Calu3 (cell line): ENCODE measurements at regions not wholly inside any gene's neighbourhood (a gene's known extent, or its start where the extent isn't known, plus 50 kb on each side); places are given as distances from the start of the nearest gene placed in this dataset.

ENCODE experiments used
- BruUV-seq: library from RNA; stranded (reverse); fragments of 400-500 nt; replicated peaks from 2 replicates; lab custom pipeline; 2021; lab: Mats Ljungman, UMichigan
- CTCF ChIA-PET: fragments of 300-600 bp; sonication (Branson Sonifier 250); formaldehyde crosslinking; loops from one replicate; lab custom pipeline; 2022; ENCODE audit warnings: antibody characterized with exemption; lab: Charles Lee
- DNase-seq: peaks from one replicate; pipeline ENCODE4 v3.0.0; 2022
- H3K27ac Mint-ChIP-seq: one replicate; pipeline ENCODE4 v1.8.0; 2022; ENCODE audit warnings: mixed read lengths; ENCODE audit not compliant: unreplicated experiment
- H3K27me3 Mint-ChIP-seq: one replicate; pipeline ENCODE4 v1.8.0; 2022; ENCODE audit warnings: mixed read lengths; ENCODE audit not compliant: unreplicated experiment
- H3K36me3 Mint-ChIP-seq: one replicate; pipeline ENCODE4 v1.8.0; 2022; ENCODE audit warnings: mild to moderate bottlenecking, moderate library complexity, mixed read lengths; ENCODE audit not compliant: insufficient read depth, unreplicated experiment
- H3K4me1 Mint-ChIP-seq: one replicate; pipeline ENCODE4 v1.8.0; 2022; ENCODE audit warnings: mild to moderate bottlenecking, low read depth, mixed read lengths; ENCODE audit not compliant: unreplicated experiment
- H3K4me3 Mint-ChIP-seq: one replicate; pipeline ENCODE4 v1.8.0; 2022; ENCODE audit warnings: mild to moderate bottlenecking, low read depth, moderate library complexity, mixed read lengths; ENCODE audit not compliant: unreplicated experiment
- H3K9me3 Mint-ChIP-seq: one replicate; pipeline ENCODE4 v1.8.0; 2022; ENCODE audit warnings: low read depth, mixed read lengths; ENCODE audit not compliant: unreplicated experiment
- CTCF ChIP-seq: fragments of 200-600 bp; IDR thresholded peaks from one replicate; pipeline ENCODE4 v1.8.0; 2022; ENCODE audit warnings: antibody characterized with exemption; ENCODE audit not compliant: unreplicated experiment
- intact Hi-C: fragments of 100-400 bp; cut with micrococcal nuclease; formaldehyde crosslinking; loops from one replicate; pipeline ENCODE4 v1.10.0; 2022; ENCODE audit not compliant: unreplicated experiment

- CTCF ChIA-PET, result no interaction called here
- Mint-ChIP-seq H3K36me3 (no peaks in the 10 kb centered on the region), H3K4me1 (no peaks in the 10 kb centered on the region), H3K9me3 (no peaks in the 10 kb centered on the region), H3K4me3 (no peak overlapping the region), H3K27me3 (no peaks in the 10 kb centered on the region), H3K27ac (no peak overlapping the region)
- no TSS peak for BruUV-seq
- intact Hi-C loops, result no loop called here
- no peak for TF ChIP-seq CTCF
- DNase-seq, result no peak
These were observed 132.2 kb downstream of the DLEU7 start for GRCh38 chr13:50711131-50711815.

GRCh38 chr13:50711996-50712395 lies 131.5 kb downstream of the DLEU7 start:
- H3K4me3 Mint-ChIP-seq, result no peak overlapping the region
- no peaks in the 10 kb centered on the region for H3K9me3 Mint-ChIP-seq
- H3K27me3 Mint-ChIP-seq, result no peaks in the 10 kb centered on the region
- intact Hi-C loops, result no loop called here
- H3K27ac Mint-ChIP-seq, result no peak overlapping the region
- no peaks in the 10 kb centered on the region for H3K4me1 Mint-ChIP-seq
- no TSS peak for BruUV-seq
- no peak for DNase-seq
- TF ChIP-seq CTCF, result no peak
- CTCF ChIA-PET, result no interaction called here
- H3K36me3 Mint-ChIP-seq, result no peaks in the 10 kb centered on the region

- H3K4me3 Mint-ChIP-seq, result no peak overlapping the region
- no TSS peak for BruUV-seq
- DNase-seq, result no peak
- TF ChIP-seq CTCF, result no peak
- H3K27me3 Mint-ChIP-seq, result no peaks in the 10 kb centered on the region
- no peak overlapping the region for H3K27ac Mint-ChIP-seq
- intact Hi-C loops, result no loop called here
- no peaks in the 10 kb centered on the region for H3K4me1 Mint-ChIP-seq
- H3K9me3 Mint-ChIP-seq, result no peaks in the 10 kb centered on the region
- CTCF ChIA-PET, result no interaction called here
- no peaks in the 10 kb centered on the region for H3K36me3 Mint-ChIP-seq
These were observed 131.0 kb downstream of the DLEU7 start for GRCh38 chr13:50712456-50712855.

GRCh38 chr13:50712881-50713280 lies 130.6 kb downstream of the DLEU7 start:
- no peak overlapping the region for H3K27ac Mint-ChIP-seq
- H3K4me3 Mint-ChIP-seq, result no peak overlapping the region
- intact Hi-C loops, result no loop called here
- no peaks in the 10 kb centered on the region for H3K27me3 Mint-ChIP-seq
- DNase-seq, result no peak
- no TSS peak for BruUV-seq
- CTCF ChIA-PET, result no interaction called here
- H3K4me1 Mint-ChIP-seq, result no peaks in the 10 kb centered on the region
- H3K9me3 Mint-ChIP-seq, result no peaks in the 10 kb centered on the region
- no peak for TF ChIP-seq CTCF
- no peaks in the 10 kb centered on the region for H3K36me3 Mint-ChIP-seq
